ENCODE measurements at regions not wholly inside any gene's neighbourhood (a gene's known extent, or its start where the extent isn't known, plus 50 kb on each side); places are given as distances from the start of the nearest gene placed in this dataset.

- Mint-ChIP-seq H3K4me1 (no peaks in the 10 kb centered on the region), H3K9me3 (peaks cover 12 to 21% (median 15%) of the 10 kb centered on the region in 3 donors), H3K4me3 (no peak overlapping the region), H3K27me3 (no peaks in the 10 kb centered on the region), H3K27ac (no peak overlapping the region), H3K36me3 (no peaks in the 10 kb centered on the region)
- Histone ChIP-seq H3K9me3 (peaks cover 2% of the 10 kb centered on the region), H3K4me1 (ENCODE audit: control insufficient read depth in 1 of 2, extremely low read depth in 1 of 2, insufficient read depth in 2 of 2, low read length in 2 of 2) (no peaks in the 10 kb centered on the region), H3K36me3 (ENCODE audit: control insufficient read depth in 2 of 2, extremely low read depth in 1 of 2, insufficient read depth in 1 of 2, low read length in 1 of 2) (no peaks in the 10 kb centered on the region), H3K27me3 (replicated peaks in 1 of 2; ENCODE audit: control insufficient read depth in 2 of 2, extremely low read depth in 1 of 2, insufficient read depth in 2 of 2, low read length in 1 of 2) (no peaks in the 10 kb centered on the region), H3K27ac (ENCODE audit: low read length) (no peak overlapping the region), H3K4me3 (ENCODE audit: control insufficient read depth in 1 of 2, extremely low read depth in 1 of 2, low read length in 1 of 2) (no peak overlapping the region)
- DNase-seq (no peak), ATAC-seq (replicated peaks in 1 of 4) (no peak)
- no CpG with 5 or more reads among the region's 2 CpGs for WGBS (ENCODE audit: insufficient coverage)
- CTCF ChIA-PET = no interaction called here
- POLR2A ChIA-PET = no interaction called here
Measured at GRCh38 chr5:33260098-33260497, 180.7 kb upstream of the TARS1 start.

- WGBS (ENCODE audit: insufficient coverage) = no CpG with 5 or more reads among the region's 2 CpGs
- Histone ChIP-seq H3K4me3 (ENCODE audit: control insufficient read depth in 1 of 2, extremely low read depth in 1 of 2, low read length in 1 of 2) (no peak overlapping the region), H3K4me1 (ENCODE audit: control insufficient read depth in 1 of 2, extremely low read depth in 1 of 2, insufficient read depth in 2 of 2, low read length in 2 of 2) (no peaks in the 10 kb centered on the region), H3K36me3 (ENCODE audit: control insufficient read depth in 2 of 2, extremely low read depth in 1 of 2, insufficient read depth in 1 of 2, low read length in 1 of 2) (no peaks in the 10 kb centered on the region), H3K9me3 (peaks cover 2% of the 10 kb centered on the region), H3K27me3 (replicated peaks in 1 of 2; ENCODE audit: control insufficient read depth in 2 of 2, extremely low read depth in 1 of 2, insufficient read depth in 2 of 2, low read length in 1 of 2) (no peaks in the 10 kb centered on the region), H3K27ac (ENCODE audit: low read length) (no peak overlapping the region)
- DNase-seq (no peak), ATAC-seq (replicated peaks in 1 of 4) (no peak)
- H3K4me3 Mint-ChIP-seq = no peak overlapping the region
- no peaks in the 10 kb centered on the region for H3K27me3 Mint-ChIP-seq
- POLR2A ChIA-PET = no interaction called here
- CTCF ChIA-PET = no interaction called here
- H3K27ac Mint-ChIP-seq = no peak overlapping the region
- H3K9me3 Mint-ChIP-seq = peaks cover 12 to 21% (median 15%) of the 10 kb centered on the region in 3 donors
- H3K36me3 Mint-ChIP-seq = no peaks in the 10 kb centered on the region
- H3K4me1 Mint-ChIP-seq = no peaks in the 10 kb centered on the region
Measured at GRCh38 chr5:33261305-33261704, 179.5 kb upstream of the TARS1 start.

- H3K9me3 Mint-ChIP-seq = peaks cover 12 to 21% (median 15%) of the 10 kb centered on the region in 3 donors
- H3K27ac ChIP-seq (ENCODE audit: low read length) = no peak overlapping the region
- ChIA-PET POLR2A (no interaction called here), CTCF (no interaction called here)
- no peaks in the 10 kb centered on the region for H3K27me3 ChIP-seq (replicated peaks in 1 of 2; ENCODE audit: control insufficient read depth in 2 of 2, extremely low read depth in 1 of 2, insufficient read depth in 2 of 2, low read length in 1 of 2)
- DNase-seq (no peak), ATAC-seq (replicated peaks in 1 of 4) (no peak)
- no peaks in the 10 kb centered on the region for H3K4me1 ChIP-seq (ENCODE audit: control insufficient read depth in 1 of 2, extremely low read depth in 1 of 2, insufficient read depth in 2 of 2, low read length in 2 of 2)
- H3K27me3 Mint-ChIP-seq = no peaks in the 10 kb centered on the region
- H3K4me3 Mint-ChIP-seq = no peak overlapping the region
- WGBS (ENCODE audit: insufficient coverage) = no CpG with 5 or more reads among the region's 2 CpGs
- H3K4me3 ChIP-seq (ENCODE audit: control insufficient read depth in 1 of 2, extremely low read depth in 1 of 2, low read length in 1 of 2) = no peak overlapping the region
- H3K4me1 Mint-ChIP-seq = no peaks in the 10 kb centered on the region
- H3K36me3 ChIP-seq (ENCODE audit: control insufficient read depth in 2 of 2, extremely low read depth in 1 of 2, insufficient read depth in 1 of 2, low read length in 1 of 2) = no peaks in the 10 kb centered on the region
- no peaks in the 10 kb centered on the region for H3K36me3 Mint-ChIP-seq
- no peak overlapping the region for H3K27ac Mint-ChIP-seq
- H3K9me3 ChIP-seq = peaks cover 2% of the 10 kb centered on the region
Measured at GRCh38 chr5:33261747-33262146, 179.0 kb upstream of the TARS1 start.

GRCh38 chr5:33267801-33268200 is 173.0 kb upstream of the TARS1 start:
- Mint-ChIP-seq H3K27ac (no peak overlapping the region), H3K36me3 (no peaks in the 10 kb centered on the region), H3K9me3 (peaks cover 15 to 17% (median 15%) of the 10 kb centered on the region in 3 donors), H3K4me1 (no peaks in the 10 kb centered on the region), H3K27me3 (no peaks in the 10 kb centered on the region), H3K4me3 (no peak overlapping the region)
- no CpG with 5 or more reads among the region's 1 CpG for WGBS (ENCODE audit: insufficient coverage)
- H3K9me3 ChIP-seq = peaks cover 2% of the 10 kb centered on the region
- POLR2A ChIA-PET = no interaction called here
- CTCF ChIA-PET = no interaction called here
- H3K4me3 ChIP-seq (ENCODE audit: control insufficient read depth in 1 of 2, extremely low read depth in 1 of 2, low read length in 1 of 2) = no peak overlapping the region
- no peaks in the 10 kb centered on the region for H3K27me3 ChIP-seq (replicated peaks in 1 of 2; ENCODE audit: control insufficient read depth in 2 of 2, extremely low read depth in 1 of 2, insufficient read depth in 2 of 2, low read length in 1 of 2)
- no peaks in the 10 kb centered on the region for H3K36me3 ChIP-seq (ENCODE audit: control insufficient read depth in 2 of 2, extremely low read depth in 1 of 2, insufficient read depth in 1 of 2, low read length in 1 of 2)
- DNase-seq (no peak), ATAC-seq (replicated peaks in 1 of 4) (no peak)
- H3K4me1 ChIP-seq (ENCODE audit: control insufficient read depth in 1 of 2, extremely low read depth in 1 of 2, insufficient read depth in 2 of 2, low read length in 2 of 2) = no peaks in the 10 kb centered on the region
- no peak overlapping the region for H3K27ac ChIP-seq (ENCODE audit: low read length)

- Histone ChIP-seq H3K27me3 (replicated peaks in 1 of 2; ENCODE audit: control insufficient read depth in 2 of 2, extremely low read depth in 1 of 2, insufficient read depth in 2 of 2, low read length in 1 of 2) (no peaks in the 10 kb centered on the region), H3K9me3 (peaks cover 2% of the 10 kb centered on the region), H3K4me1 (ENCODE audit: control insufficient read depth in 1 of 2, extremely low read depth in 1 of 2, insufficient read depth in 2 of 2, low read length in 2 of 2) (no peaks in the 10 kb centered on the region), H3K36me3 (ENCODE audit: control insufficient read depth in 2 of 2, extremely low read depth in 1 of 2, insufficient read depth in 1 of 2, low read length in 1 of 2) (no peaks in the 10 kb centered on the region), H3K4me3 (ENCODE audit: control insufficient read depth in 1 of 2, extremely low read depth in 1 of 2, low read length in 1 of 2) (no peak overlapping the region), H3K27ac (ENCODE audit: low read length) (no peak overlapping the region)
- no CpG with 5 or more reads among the region's 4 CpGs for WGBS (ENCODE audit: insufficient coverage)
- DNase-seq (no peak), ATAC-seq (replicated peaks in 1 of 4) (no peak)
- CTCF ChIA-PET = no interaction called here
- Mint-ChIP-seq H3K27me3 (no peaks in the 10 kb centered on the region), H3K36me3 (no peaks in the 10 kb centered on the region), H3K9me3 (peaks cover 14 to 16% (median 15%) of the 10 kb centered on the region in 3 donors), H3K27ac (no peak overlapping the region), H3K4me1 (no peaks in the 10 kb centered on the region), H3K4me3 (no peak overlapping the region)
- POLR2A ChIA-PET = no interaction called here
Measured at GRCh38 chr5:33268374-33268773, 172.4 kb upstream of the TARS1 start.

GRCh38 chr5:33270671-33271070 is 170.1 kb upstream of the TARS1 start:
- WGBS (ENCODE audit: insufficient coverage) = no CpG with 5 or more reads among the region's 1 CpG
- Mint-ChIP-seq H3K27me3 (no peaks in the 10 kb centered on the region), H3K4me3 (no peak overlapping the region), H3K36me3 (no peaks in the 10 kb centered on the region), H3K9me3 (peaks cover 0 to 3% (median 0%) of the 10 kb centered on the region in 3 donors), H3K27ac (no peak overlapping the region), H3K4me1 (no peaks in the 10 kb centered on the region)
- POLR2A ChIA-PET = no interaction called here
- ATAC-seq (replicated peaks in 1 of 4) (no peak), DNase-seq (no peak)
- no peak overlapping the region for H3K4me3 ChIP-seq (ENCODE audit: control insufficient read depth in 1 of 2, extremely low read depth in 1 of 2, low read length in 1 of 2)
- H3K27me3 ChIP-seq (replicated peaks in 1 of 2; ENCODE audit: control insufficient read depth in 2 of 2, extremely low read depth in 1 of 2, insufficient read depth in 2 of 2, low read length in 1 of 2) = no peaks in the 10 kb centered on the region
- H3K36me3 ChIP-seq (ENCODE audit: control insufficient read depth in 2 of 2, extremely low read depth in 1 of 2, insufficient read depth in 1 of 2, low read length in 1 of 2) = no peaks in the 10 kb centered on the region
- no peaks in the 10 kb centered on the region for H3K4me1 ChIP-seq (ENCODE audit: control insufficient read depth in 1 of 2, extremely low read depth in 1 of 2, insufficient read depth in 2 of 2, low read length in 2 of 2)
- H3K27ac ChIP-seq (ENCODE audit: low read length) = no peak overlapping the region
- H3K9me3 ChIP-seq = no peaks in the 10 kb centered on the region
- CTCF ChIA-PET = no interaction called here

- no peaks in the 10 kb centered on the region for H3K27me3 ChIP-seq (replicated peaks in 1 of 2; ENCODE audit: control insufficient read depth in 2 of 2, extremely low read depth in 1 of 2, insufficient read depth in 2 of 2, low read length in 1 of 2)
- no peak for ATAC-seq (replicated peaks in 1 of 4)
- no peaks in the 10 kb centered on the region for H3K9me3 ChIP-seq
- H3K36me3 ChIP-seq (ENCODE audit: control insufficient read depth in 2 of 2, extremely low read depth in 1 of 2, insufficient read depth in 1 of 2, low read length in 1 of 2) = no peaks in the 10 kb centered on the region
- Mint-ChIP-seq H3K36me3 (no peaks in the 10 kb centered on the region), H3K27me3 (no peaks in the 10 kb centered on the region), H3K9me3 (peaks cover 0 to 3% (median 0%) of the 10 kb centered on the region in 3 donors), H3K4me3 (no peak overlapping the region), H3K27ac (no peak overlapping the region), H3K4me1 (no peaks in the 10 kb centered on the region)
- POLR2A ChIA-PET = no interaction called here
- H3K27ac ChIP-seq (ENCODE audit: low read length) = no peak overlapping the region
- H3K4me3 ChIP-seq (ENCODE audit: control insufficient read depth in 1 of 2, extremely low read depth in 1 of 2, low read length in 1 of 2) = no peak overlapping the region
- DNase-seq = no peak
- no CpG with 5 or more reads among the region's 1 CpG for WGBS (ENCODE audit: insufficient coverage)
- CTCF ChIA-PET = no interaction called here
- H3K4me1 ChIP-seq (ENCODE audit: control insufficient read depth in 1 of 2, extremely low read depth in 1 of 2, insufficient read depth in 2 of 2, low read length in 2 of 2) = no peaks in the 10 kb centered on the region
Measured at GRCh38 chr5:33271606-33272005, 169.2 kb upstream of the TARS1 start.

Measured in T-cell (primary cell).